K562 (cell line): ENCODE measurements at regions not wholly inside any gene's neighbourhood (a gene's known extent, or its start where the extent isn't known, plus 50 kb on each side); places are given as distances from the start of the nearest gene placed in this dataset.

Source experiments
- ATAC-seq: fragments of 200-7000 bp; cut with Tn5 transposase; 3 replicates; pipeline ENCODE4 v1.9.1; 2020; ENCODE audit warnings: moderate library complexity
- BruUV-seq: library from RNA; stranded (reverse); fragments of 400-500 nt; replicated peaks from 2 replicates; lab custom pipeline; 2021; lab: Mats Ljungman, UMichigan
- CTCF ChIA-PET: fragments of 300-600 bp; formaldehyde crosslinking; extraction: SDS; loops from one replicate; lab custom pipeline; 2021; ENCODE audit warnings: low intra/inter-chr PET ratio; lab: Yijun Ruan, JAX
- POLR2A ChIA-PET: fragments of 300-600, 350-650 bp; sonication (Branson Sonifier 250); formaldehyde crosslinking; extraction: SDS; loops from one replicate; lab custom pipeline; 2021; ENCODE audit warnings: antibody characterized with exemption, inconsistent platforms; lab: Yijun Ruan, JAX
- DNase-seq, 4 experiments: peaks; one replicate each; pipeline versions ENCODE4 v3.0.0 to v3.0.0-alpha.2; 2011 to 2018; ENCODE audit warnings: low spot score in 3 of 4, mixed read lengths in 3 of 4; ENCODE audit errors: extremely low read depth in 1 of 4
- FAIRE-seq: peaks from 2 replicates; lab custom pipeline; 2011; peaks lifted over from hg19 to GRCh38; lab: Jason Lieb, UNC
- H2AFZ ChIP-seq: 2 replicates; pipeline ENCODE4 v1.6.0; 2011; ENCODE audit warnings: low read depth, low read length, control low read depth, inconsistent platforms
- H3K27ac ChIP-seq: fragments of 200-600 bp; 3 replicates; pipeline ENCODE4 v1.8.0; 2011; ENCODE audit warnings: low read depth, mild to moderate bottlenecking, control low read depth, inconsistent platforms, low read length, moderate library complexity, mixed read lengths; ENCODE audit errors: extremely low read depth
- H3K27me3 ChIP-seq, 2 experiments: fragments of 300-600 bp in 1 of 2; 2 replicates in 1 of 2; 3 replicates in 1 of 2; pipeline versions ENCODE4 v1.6.0 to v1.8.0; 2011; ENCODE audit warnings: inconsistent platforms in 2 of 2, low read length in 2 of 2, mild to moderate bottlenecking in 1 of 2, mixed read lengths in 1 of 2, moderate library complexity in 1 of 2; ENCODE audit not compliant: control insufficient read depth in 2 of 2, insufficient read depth in 2 of 2
- H3K36me3 ChIP-seq: fragments of 300-600 bp; 3 replicates; pipeline ENCODE4 v1.8.0; 2011; ENCODE audit warnings: mild to moderate bottlenecking, low read length, inconsistent platforms; ENCODE audit not compliant: control insufficient read depth, insufficient read depth
- H3K4me1 ChIP-seq, 2 experiments: fragments of 200-600 bp in 1 of 2; replicated peaks in 1 of 2; 2 replicates in 1 of 2; 3 replicates in 1 of 2; pipeline versions ENCODE4 v1.5.1 to v1.8.0; 2011; ENCODE audit warnings: inconsistent platforms in 2 of 2, low read length in 2 of 2, mild to moderate bottlenecking in 1 of 2, mixed read lengths in 1 of 2, moderate library complexity in 1 of 2; ENCODE audit not compliant: control insufficient read depth in 2 of 2, insufficient read depth in 2 of 2
- H3K4me2 ChIP-seq: 2 replicates; pipeline ENCODE4 v1.6.1; 2011; ENCODE audit warnings: low read length, control low read depth, inconsistent platforms, mixed read lengths; ENCODE audit not compliant: insufficient read depth
- H3K4me3 ChIP-seq: fragments of 200-600 bp; sonication (generic), shearing (Covaris generic); 2 replicates; pipeline ENCODE4 v1.5.1; 2016; ENCODE audit warnings: control low read depth, inconsistent platforms
- H3K79me2 ChIP-seq: fragments of 200-600 bp; 3 replicates; pipeline ENCODE4 v1.8.0; 2011; ENCODE audit warnings: low read length, inconsistent platforms; ENCODE audit not compliant: control insufficient read depth, insufficient read depth
- H3K9ac ChIP-seq, 2 experiments: 2 replicates each; pipeline versions ENCODE4 v1.6.0 to v1.6.1; 2011; ENCODE audit warnings: low read depth in 2 of 2, low read length in 2 of 2, control low read depth in 1 of 2, inconsistent platforms in 1 of 2, mild to moderate bottlenecking in 1 of 2, mixed read lengths in 1 of 2; ENCODE audit not compliant: insufficient read depth in 1 of 2
- H3K9me1 ChIP-seq: one replicate; pipeline ENCODE4 v1.6.0; 2011; ENCODE audit warnings: inconsistent platforms, mild to moderate bottlenecking, low read length, moderate library complexity; ENCODE audit not compliant: control insufficient read depth, insufficient read depth
- H3K9me3 ChIP-seq: replicated peaks from 2 replicates; pipeline ENCODE4 v1.5.1; 2011; ENCODE audit warnings: low read depth, low read length, inconsistent platforms; ENCODE audit not compliant: control insufficient read depth, insufficient read depth
- H4K20me1 ChIP-seq: replicated peaks from 2 replicates; pipeline ENCODE4 v1.6.1; 2011; ENCODE audit warnings: low read length, inconsistent platforms, mixed read lengths; ENCODE audit not compliant: control insufficient read depth, insufficient read depth
- CHD7 ChIP-seq: fragments of 200-600 bp; sonication (generic); IDR thresholded peaks from one replicate; pipeline ENCODE4 v1.6.1; 2012; ENCODE audit warnings: mild to moderate bottlenecking, low read depth, low read length, inconsistent platforms
- ELF1 ChIP-seq: fragments of 200-800 bp; sonication (Bioruptor generic); IDR thresholded peaks from 2 replicates; pipeline ENCODE4 v1.6.1; 2016; ENCODE audit warnings: missing genetic modification characterization, missing compliant biosample characterization
- FOXK2 ChIP-seq, 2 experiments: fragments of 450-650 bp; IDR thresholded peaks in 1 of 2; conservative IDR thresholded peaks in 1 of 2; 2 replicates each; pipeline ENCODE4 v1.6.1; 2016; ENCODE audit warnings: low read depth in 2 of 2, mild to moderate bottlenecking in 1 of 2
- FOXP1 ChIP-seq: sonication (generic); formaldehyde crosslinking; IDR thresholded peaks from 2 replicates; pipeline ENCODE4 v1.8.0; 2022; ENCODE audit warnings: mild to moderate bottlenecking, missing genetic modification reagents
- MTA3 ChIP-seq: fragments of 450-650 bp; formaldehyde crosslinking; IDR thresholded peaks from 2 replicates; pipeline ENCODE4 v1.6.1; 2017; ENCODE audit warnings: mild to moderate bottlenecking, borderline replicate concordance
- ZNF609 ChIP-seq: sonication (generic); formaldehyde crosslinking; IDR thresholded peaks from 2 replicates; pipeline ENCODE4 v1.8.1; 2023; ENCODE audit warnings: missing genetic modification reagents, mild to moderate bottlenecking, borderline replicate concordance
- WGBS: fragments of 100-300 bp; shearing (Covaris generic); methylation state at CpG from one replicate; pipeline ENCODE4 v1.1.6; 2016; ENCODE audit warnings: low coverage, mixed read lengths; ENCODE audit not compliant: insufficient coverage; ENCODE audit errors: missing lambda C conversion rate; 5-methylcytosine and 5-hydroxymethylcytosine counted together
- in situ Hi-C: fragments of 300-500 bp; cut with MboI; formaldehyde crosslinking; loops from 4 replicates; pipeline ENCODE4 v1.15.0; 2018; ENCODE audit warnings: inconsistent platforms, mixed read lengths
- intact Hi-C: fragments of 100-400 bp; cut with micrococcal nuclease; formaldehyde crosslinking; loops from 2 replicates; pipeline ENCODE4 v1.14.2; 2022

GRCh38 chr9:108394726-108395125, 461.1 kb downstream of the ACTL7B start:
- H4K20me1 ChIP-seq = no peaks in the 10 kb centered on the region
- in situ Hi-C loops = no loop called here
- H3K27ac ChIP-seq = no peak overlapping the region
- intact Hi-C loops = no loop called here
- WGBS = 29% methylated on average over 12 of the region's 13 CpGs
- H3K27me3 ChIP-seq = peaks cover 0 to 3% of the 10 kb centered on the region in 2 experiments; a peak in 1 of 5 replicates
- no peaks in the 10 kb centered on the region for H3K9me1 ChIP-seq
- ChIA-PET POLR2A (no interaction called here), CTCF (no interaction called here)
- H3K36me3 ChIP-seq = no peaks in the 10 kb centered on the region
- H3K9ac ChIP-seq = no peak overlapping the region
- H3K4me3 ChIP-seq = no peak overlapping the region
- BruUV-seq = TSS peak; percentile 90
- DNase-seq = no peak
- H3K9me3 ChIP-seq = 0 out of 2 replicates have a peak, but pooled peaks cover 1% of the 10 kb centered on the region
- ATAC-seq = no peak
- no peak overlapping the region for H3K4me2 ChIP-seq
- no peaks in the 10 kb centered on the region for H3K4me1 ChIP-seq
- no peak overlapping the region for H2AFZ ChIP-seq
- FAIRE-seq = no peak
- no peaks in the 10 kb centered on the region for H3K79me2 ChIP-seq
- TF ChIP-seq FOXK2 (conservative IDR thresholded peaks at IDR 0.05 in 1 of 2, IDR thresholded peaks at IDR 0.05 in 1 of 2; ENCODE audit: low read depth in 2 of 2) (no peak), ELF1 (no peak), MTA3 (no peak), CHD7 (no peak), ZNF609 (no peak), FOXP1 (CRISPR knock-in tag) (no peak)
